Cardiac fibroblast (primary cell): ENCODE measurements at regions not wholly inside any gene's neighbourhood (a gene's known extent, or its start where the extent isn't known, plus 50 kb on each side); places are given as distances from the start of the nearest gene placed in this dataset.
"Not testable (repeated sequence)": the region's sequence is repeated elsewhere in the genome, so short reads cannot be mapped to it uniquely, and the experiment has no call there.

Source experiments
- DNase-seq, 2 donors: peaks; one replicate each; pipeline versions ENCODE4 v3.0.0 to v3.0.0-alpha.2; 2010; ENCODE audit warnings: low read depth in 2 of 2
- H3K4me3 ChIP-seq, 2 donors: replicated peaks in 1 of 2; 1 replicate in 1 of 2; 2 replicates in 1 of 2; pipeline ENCODE4 v1.5.1; 2011; ENCODE audit warnings: low read depth in 2 of 2, low read length in 2 of 2, mild to moderate bottlenecking in 2 of 2, moderate library complexity in 1 of 2
- TF ChIP-seq, protein P1 (sequence below): IDR thresholded peaks from one replicate; pipeline ENCODE4 v1.5.1; 2011; ENCODE audit warnings: low read depth, mild to moderate bottlenecking, low read length, inconsistent platforms

DNA sequence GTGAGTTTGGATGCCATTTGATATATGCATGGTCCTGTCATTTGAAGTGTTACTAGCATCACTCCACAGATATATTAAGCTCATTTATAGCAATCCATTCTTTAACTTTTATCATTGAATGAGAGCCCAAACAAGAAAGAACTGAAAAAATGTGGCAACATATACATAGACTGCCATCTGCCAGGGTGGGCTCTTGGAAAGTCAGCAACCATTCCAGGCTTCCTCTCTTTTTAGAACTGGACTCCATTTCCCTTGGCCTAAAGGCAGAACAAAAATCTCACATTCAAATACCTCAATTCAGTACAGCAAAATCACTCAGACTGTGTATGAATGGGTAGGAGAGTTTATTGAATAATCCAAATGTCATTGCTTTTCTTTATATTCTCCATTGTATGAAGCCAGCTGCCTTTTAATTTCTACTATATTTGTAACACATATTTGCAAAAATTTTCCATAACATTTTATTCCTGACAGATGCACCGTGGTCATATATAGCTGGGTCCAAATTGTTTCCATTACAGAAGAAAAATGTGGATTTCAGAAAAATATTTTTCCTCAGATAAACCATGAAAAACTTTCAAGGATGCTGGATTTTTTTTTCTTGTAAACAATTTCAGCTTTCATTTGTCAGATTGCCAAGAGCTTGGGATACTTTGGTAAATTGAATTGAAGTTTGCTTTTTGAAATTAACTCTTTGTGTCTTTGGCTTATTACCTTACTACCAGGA lies 1252.3 kb upstream of the SEL1L start:
- no peak for DNase-seq
- TF ChIP-seq, protein P1, sequence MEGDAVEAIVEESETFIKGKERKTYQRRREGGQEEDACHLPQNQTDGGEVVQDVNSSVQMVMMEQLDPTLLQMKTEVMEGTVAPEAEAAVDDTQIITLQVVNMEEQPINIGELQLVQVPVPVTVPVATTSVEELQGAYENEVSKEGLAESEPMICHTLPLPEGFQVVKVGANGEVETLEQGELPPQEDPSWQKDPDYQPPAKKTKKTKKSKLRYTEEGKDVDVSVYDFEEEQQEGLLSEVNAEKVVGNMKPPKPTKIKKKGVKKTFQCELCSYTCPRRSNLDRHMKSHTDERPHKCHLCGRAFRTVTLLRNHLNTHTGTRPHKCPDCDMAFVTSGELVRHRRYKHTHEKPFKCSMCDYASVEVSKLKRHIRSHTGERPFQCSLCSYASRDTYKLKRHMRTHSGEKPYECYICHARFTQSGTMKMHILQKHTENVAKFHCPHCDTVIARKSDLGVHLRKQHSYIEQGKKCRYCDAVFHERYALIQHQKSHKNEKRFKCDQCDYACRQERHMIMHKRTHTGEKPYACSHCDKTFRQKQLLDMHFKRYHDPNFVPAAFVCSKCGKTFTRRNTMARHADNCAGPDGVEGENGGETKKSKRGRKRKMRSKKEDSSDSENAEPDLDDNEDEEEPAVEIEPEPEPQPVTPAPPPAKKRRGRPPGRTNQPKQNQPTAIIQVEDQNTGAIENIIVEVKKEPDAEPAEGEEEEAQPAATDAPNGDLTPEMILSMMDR = no peak
- no peak overlapping the region for H3K4me3 ChIP-seq

DNA sequence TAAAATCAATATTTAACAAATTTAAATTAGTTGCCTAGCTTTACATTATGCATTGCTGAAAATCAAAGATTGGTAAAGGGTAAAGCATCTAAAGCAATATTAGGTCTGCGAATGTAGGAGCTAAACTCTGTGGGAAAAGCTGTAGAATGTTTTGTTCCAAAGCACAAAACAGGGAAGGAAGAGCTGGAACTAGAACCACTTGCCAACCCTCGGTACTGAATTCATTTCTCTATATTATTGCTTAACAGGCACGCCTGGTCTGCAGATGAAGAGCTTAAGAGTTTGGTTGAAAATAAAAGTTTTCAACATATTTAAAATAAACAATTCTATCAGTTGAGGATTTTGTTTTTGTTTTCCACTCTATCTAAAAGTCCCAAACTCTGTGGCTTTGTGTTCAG lies 1252.8 kb upstream of the SEL1L start:
- TF ChIP-seq, protein P1 = no peak
- DNase-seq = no peak
- no peak overlapping the region for H3K4me3 ChIP-seq

DNA sequence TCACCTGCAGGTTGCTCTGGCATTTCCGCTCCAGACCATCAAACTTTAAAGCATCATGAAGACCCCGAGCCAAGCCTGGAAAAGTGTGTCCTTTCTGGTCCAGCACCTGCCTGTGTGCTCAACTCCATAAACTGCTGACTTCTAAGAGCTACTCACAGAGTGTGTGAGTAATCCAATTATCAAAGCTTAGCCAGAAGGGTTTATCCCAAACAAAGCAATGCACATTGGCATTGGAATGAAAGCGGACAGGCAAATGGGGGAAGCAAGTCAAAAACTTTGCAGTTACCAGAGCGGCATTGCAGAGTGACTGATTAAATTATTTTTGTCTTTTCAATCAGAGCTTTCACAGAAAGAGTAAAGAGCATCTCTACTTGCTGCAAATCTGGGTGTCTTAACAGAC lies 1262.4 kb upstream of the SEL1L start:
- DNase-seq = no peak
- TF ChIP-seq, protein P1 = no peak
- H3K4me3 ChIP-seq = no peak overlapping the region

DNA sequence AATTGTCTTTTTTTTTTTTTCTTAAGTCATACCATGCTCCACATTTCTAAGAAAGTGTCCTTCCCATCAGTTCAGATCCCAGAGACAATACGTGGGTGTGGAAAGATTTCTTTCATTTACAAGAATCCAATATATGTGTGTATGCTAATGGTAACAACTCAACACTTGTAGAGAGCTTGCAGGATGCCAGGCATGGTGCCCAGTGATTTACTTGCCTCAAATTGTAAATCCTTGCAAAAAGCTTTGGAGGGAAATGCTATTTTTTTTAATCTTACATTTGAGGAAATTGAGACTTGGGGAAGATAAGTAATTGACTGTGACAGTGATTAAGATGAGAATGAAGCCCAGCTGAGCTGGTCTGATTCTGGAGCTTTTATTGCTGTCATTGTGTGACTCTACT lies 1264.6 kb upstream of the SEL1L start:
- TF ChIP-seq, protein P1 = no peak
- DNase-seq = no peak
- H3K4me3 ChIP-seq = no peak overlapping the region

DNA sequence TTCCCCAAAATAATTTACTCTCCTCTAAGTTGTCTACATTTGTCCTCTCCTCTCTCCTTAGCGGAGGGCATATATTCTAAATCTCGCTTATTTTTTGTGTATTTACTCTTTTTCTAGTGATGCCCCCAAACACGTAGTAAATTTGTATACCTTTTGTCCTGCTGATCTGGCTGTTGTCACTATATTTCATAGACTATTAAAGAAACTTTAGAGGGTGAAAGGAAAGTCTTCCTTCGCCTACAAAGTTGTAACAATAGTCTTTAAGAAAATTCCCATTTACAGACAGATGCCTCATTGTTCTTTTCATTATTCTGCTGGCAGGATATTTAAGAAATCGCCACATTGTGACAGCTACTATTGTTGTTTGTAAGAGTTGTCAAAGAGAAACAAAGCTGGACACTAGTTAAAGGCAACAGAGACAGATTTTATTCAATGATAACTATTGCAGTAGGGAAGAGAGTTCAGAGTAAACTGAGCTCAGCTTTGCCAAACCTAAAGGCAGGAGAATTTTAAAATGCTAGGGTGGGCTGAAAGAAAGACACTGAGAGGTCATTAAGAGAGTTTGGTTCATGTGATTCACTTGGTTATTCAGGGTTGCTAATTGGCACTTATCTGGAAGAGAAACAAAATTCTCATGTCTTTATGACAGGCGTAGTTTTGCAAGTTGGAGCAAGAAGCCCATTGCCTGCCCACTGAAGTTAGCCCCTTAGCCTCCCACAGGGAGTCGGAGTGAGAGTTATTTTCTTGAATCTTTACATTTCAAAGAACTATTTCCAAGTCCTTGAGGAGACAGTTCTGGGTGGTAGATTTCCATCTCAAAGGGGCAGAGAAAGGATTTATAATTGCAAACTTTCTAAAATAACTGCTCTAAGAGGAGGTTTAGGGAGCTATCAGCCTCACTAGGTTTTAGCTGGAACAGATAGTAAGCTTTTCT lies 1272.5 kb upstream of the SEL1L start:
- no peak overlapping the region for H3K4me3 ChIP-seq
- DNase-seq = no peak
- TF ChIP-seq, protein P1 = no peak

DNA sequence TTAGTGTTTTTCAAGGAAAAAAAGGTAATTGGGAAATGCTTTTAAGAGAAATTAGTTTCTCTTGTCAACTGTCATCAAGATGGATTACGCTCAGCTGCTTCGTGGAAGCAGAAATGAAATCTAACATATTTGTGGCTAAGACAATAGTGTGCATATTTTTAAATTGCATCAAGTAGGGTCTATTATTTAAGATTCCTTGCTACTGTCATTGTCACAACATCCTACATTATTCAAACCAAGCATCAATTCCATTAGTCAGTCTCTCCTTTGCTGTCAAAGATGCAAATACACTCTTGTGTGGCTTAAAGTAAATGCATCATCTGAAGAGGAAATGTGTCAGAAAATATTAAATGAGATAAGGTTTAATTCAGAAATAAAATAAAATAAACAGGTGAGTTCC lies 1277.6 kb upstream of the SEL1L start:
- no peak for DNase-seq
- no peak overlapping the region for H3K4me3 ChIP-seq
- TF ChIP-seq, protein P1 = no peak

DNA sequence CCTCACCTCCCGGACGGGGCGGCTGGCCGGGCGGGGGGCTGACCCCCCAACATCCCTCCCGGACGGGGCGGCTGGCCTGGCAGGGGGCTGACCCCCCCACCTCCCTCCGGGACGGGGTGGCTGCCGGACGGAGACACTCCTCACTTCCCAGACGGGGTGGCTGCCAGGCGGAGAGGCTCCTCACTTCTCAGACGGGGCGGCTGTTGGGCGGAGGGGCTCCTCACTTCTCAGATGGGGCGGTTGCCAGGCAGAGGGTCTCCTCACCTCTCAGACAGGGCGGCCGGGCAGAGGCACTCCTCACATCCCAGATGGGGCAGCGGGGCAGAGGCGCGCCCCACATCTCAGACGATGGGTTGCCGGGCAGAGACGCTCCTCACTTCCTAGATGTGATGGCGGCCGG lies 1280.7 kb upstream of the SEL1L start:
- H3K4me3 ChIP-seq, DNase-seq: not testable (repeated sequence)
